Stimulated activated CD4-positive, alpha-beta T cell treated with anti-CD3 and anti-CD28 coated beads, Interleukin-15, amount 100 ng/mL, for 48 hours (primary cell): ENCODE measurements at regions not wholly inside any gene's neighbourhood (a gene's known extent, or its start where the extent isn't known, plus 50 kb on each side); places are given as distances from the start of the nearest gene placed in this dataset.

Experiments used
- DNase-seq, 2 donors: peaks; one replicate each; pipeline ENCODE4 v3.0.0-alpha.2; 2020; ENCODE audit warnings: low read depth in 2 of 2

DNA sequence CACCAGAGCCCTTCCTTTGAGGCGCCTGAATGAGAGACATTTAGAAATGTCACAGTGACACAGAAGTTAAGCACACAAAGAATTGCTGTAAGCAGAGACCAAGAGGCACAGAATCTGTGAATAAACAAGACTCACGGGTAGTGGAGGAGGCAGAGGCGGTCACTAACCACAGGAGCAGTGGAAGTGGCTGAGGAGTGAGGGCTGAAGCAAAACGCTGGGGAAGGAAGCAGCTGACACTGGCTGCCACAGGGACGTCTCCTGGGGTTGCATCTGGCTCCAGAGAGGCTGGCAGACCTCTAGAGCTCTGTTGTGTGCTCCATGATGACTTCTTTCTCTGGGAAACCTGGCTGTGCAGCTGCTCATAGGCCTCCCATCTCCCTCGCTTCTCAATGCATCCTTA is 65.0 kb upstream of the SLC2A12 start:
- peak in 1 of 2 donors; percentile 2 for DNase-seq

DNA sequence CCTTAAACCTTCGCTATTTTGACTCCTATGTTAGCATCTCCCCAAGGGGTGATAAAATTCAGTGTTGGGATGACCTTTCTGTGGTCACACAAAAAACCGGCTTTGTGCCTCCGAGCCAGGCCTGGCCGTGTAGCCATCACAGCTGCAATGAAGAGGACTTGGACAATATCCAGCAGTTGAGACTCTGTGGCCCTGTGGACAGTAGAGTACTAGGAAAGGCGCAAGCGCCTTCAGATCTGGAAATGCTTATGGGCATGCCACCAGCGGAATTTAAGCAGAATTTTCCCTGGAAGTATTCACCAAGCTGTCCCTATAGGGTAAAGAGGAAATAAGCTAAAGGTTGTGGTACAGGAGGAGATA is 63.3 kb upstream of the SLC2A12 start:
- DNase-seq = no peak

DNA sequence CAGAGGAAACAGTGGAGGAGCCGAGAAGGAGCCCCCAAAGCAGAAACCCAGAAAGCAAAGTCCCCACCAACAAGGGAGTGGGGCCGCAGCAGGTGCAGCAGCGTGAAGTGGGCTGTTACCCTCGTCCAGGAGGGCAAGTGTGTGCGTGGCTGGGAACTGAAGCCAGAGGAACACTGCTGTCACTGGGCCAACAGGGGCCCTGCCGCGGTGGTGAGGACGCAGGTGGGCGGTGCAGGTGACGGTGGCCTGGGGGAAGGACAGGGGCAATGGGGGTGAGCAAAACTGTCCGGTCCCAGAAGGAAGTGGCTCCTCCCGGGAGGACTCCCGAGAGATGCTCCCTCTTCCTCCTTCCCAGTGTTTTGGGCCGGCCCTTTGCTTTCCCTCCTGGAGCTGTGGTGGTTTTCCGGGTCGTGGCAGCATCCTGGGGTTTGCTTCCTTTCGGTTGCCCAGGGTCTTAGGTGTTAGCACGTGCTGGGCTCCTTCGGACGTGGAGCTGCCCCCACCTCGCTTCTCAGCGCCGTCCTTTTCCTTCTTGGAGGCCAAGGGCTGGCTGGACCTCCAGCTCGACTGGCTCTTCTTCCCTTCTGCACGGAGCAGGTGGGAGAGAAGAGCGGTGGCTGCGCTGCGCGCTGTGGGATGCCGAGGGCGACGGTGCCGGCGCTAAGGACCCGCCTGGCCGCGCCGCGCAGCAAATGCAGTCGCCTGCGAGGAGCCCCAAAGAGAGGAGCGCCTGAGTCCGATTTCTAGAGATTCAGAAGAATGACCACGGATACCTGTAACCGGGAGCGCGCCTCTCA is 62.7 kb upstream of the SLC2A12 start:
- no peak for DNase-seq

- no peak for DNase-seq
Measured at GRCh38 chr6:134114489-134114888, 62.1 kb upstream of the SLC2A12 start.

GRCh38 chr6:134111726-134112125 is 59.3 kb upstream of the SLC2A12 start:
- DNase-seq = no peak

- DNase-seq = peak; percentile 17 to 21
Measured at GRCh38 chr6:134111062-134111677, 58.7 kb upstream of the SLC2A12 start.

GRCh38 chr6:134106702-134107101 is 54.3 kb upstream of the SLC2A12 start:
- DNase-seq = no peak

GRCh38 chr6:134105940-134106339 is 53.5 kb upstream of the SLC2A12 start:
- DNase-seq = no peak

- no peak for DNase-seq
Measured at GRCh38 chr6:134103006-134103405, 50.6 kb upstream of the SLC2A12 start.
